ENCODE measurements at regions not wholly inside any gene's neighbourhood (a gene's known extent, or its start where the extent isn't known, plus 50 kb on each side); places are given as distances from the start of the nearest gene placed in this dataset.

GRCh38 chr1:38424677-38425076 is 378.1 kb upstream of the POU3F1 start:
- no peaks in the 10 kb centered on the region for H3K9me3 ChIP-seq (ENCODE audit: insufficient read depth, low read depth, low read length)
- H2BK12ac ChIP-seq (ENCODE audit: low read length): no peak overlapping the region
- H4K8ac ChIP-seq (ENCODE audit: low read depth, low read length): no peak overlapping the region
- H4K91ac ChIP-seq (ENCODE audit: low read depth, low read length): no peak overlapping the region
- H3K4me2 ChIP-seq (ENCODE audit: low read length): no peak overlapping the region
- H3K4ac ChIP-seq (ENCODE audit: low read depth, low read length): no peak overlapping the region
- no peak overlapping the region for H2AFZ ChIP-seq (ENCODE audit: insufficient read depth, low read length, poor library complexity)
- no peaks in the 10 kb centered on the region for H3K36me3 ChIP-seq (ENCODE audit: control insufficient read depth in 1 of 2, insufficient read depth in 2 of 2, low read length in 2 of 2)
- H2BK5ac ChIP-seq (ENCODE audit: low read depth, low read length, poor library complexity): no peak overlapping the region
- no peak for DNase-seq
- no peak overlapping the region for H3K9ac ChIP-seq (ENCODE audit: low read length)
- no peak overlapping the region for H4K12ac ChIP-seq (ENCODE audit: low read depth, low read length)
- H3K79me2 ChIP-seq (ENCODE audit: control insufficient read depth, insufficient read depth, low read length, poor library complexity): no peaks in the 10 kb centered on the region
- no peak overlapping the region for H3K18ac ChIP-seq (ENCODE audit: low read length)
- no peaks in the 10 kb centered on the region for H3K4me1 ChIP-seq (ENCODE audit: control insufficient read depth in 1 of 2, insufficient read depth in 2 of 2, low read length in 2 of 2)
- H3K23ac ChIP-seq (ENCODE audit: low read length): no peak overlapping the region
- H3K79me1 ChIP-seq (ENCODE audit: low read length): no peaks in the 10 kb centered on the region
- H3K14ac ChIP-seq (ENCODE audit: low read length): no peak overlapping the region
- no peaks in the 10 kb centered on the region for H3K27me3 ChIP-seq (ENCODE audit: insufficient read depth, low read length)
- H3K4me3 ChIP-seq (ENCODE audit: low read depth, low read length): no peak overlapping the region
- H3K27ac ChIP-seq (ENCODE audit: low read depth, low read length): no peak overlapping the region
- H2AK5ac ChIP-seq (ENCODE audit: low read length): no peak overlapping the region
- no CpG with 5 or more reads among the region's 2 CpGs for WGBS (ENCODE audit: extremely low coverage, insufficient coverage, insufficient read length)
- H2BK120ac ChIP-seq (ENCODE audit: insufficient read depth, low read length, poor library complexity): no peak overlapping the region

- Histone ChIP-seq H4K12ac (ENCODE audit: low read depth, low read length) (no peak overlapping the region), H3K4ac (ENCODE audit: low read depth, low read length) (no peak overlapping the region), H3K9ac (ENCODE audit: low read length) (no peak overlapping the region), H3K14ac (ENCODE audit: low read length) (no peak overlapping the region), H2AK5ac (ENCODE audit: low read length) (no peak overlapping the region), H3K79me2 (ENCODE audit: control insufficient read depth, insufficient read depth, low read length, poor library complexity) (no peaks in the 10 kb centered on the region), H3K36me3 (ENCODE audit: control insufficient read depth in 1 of 2, insufficient read depth in 2 of 2, low read length in 2 of 2) (no peaks in the 10 kb centered on the region), H2AFZ (ENCODE audit: insufficient read depth, low read length, poor library complexity) (no peak overlapping the region), H3K27me3 (ENCODE audit: insufficient read depth, low read length) (no peaks in the 10 kb centered on the region), H4K91ac (ENCODE audit: low read depth, low read length) (no peak overlapping the region), H3K79me1 (ENCODE audit: low read length) (no peaks in the 10 kb centered on the region), H3K9me3 (ENCODE audit: insufficient read depth, low read depth, low read length) (peaks cover 1% of the 10 kb centered on the region), H2BK5ac (ENCODE audit: low read depth, low read length, poor library complexity) (no peak overlapping the region), H3K4me3 (ENCODE audit: low read depth, low read length) (no peak overlapping the region), H3K4me1 (ENCODE audit: control insufficient read depth in 1 of 2, insufficient read depth in 2 of 2, low read length in 2 of 2) (no peaks in the 10 kb centered on the region), H2BK120ac (ENCODE audit: insufficient read depth, low read length, poor library complexity) (no peak overlapping the region), H3K27ac (ENCODE audit: low read depth, low read length) (no peak overlapping the region), H2BK12ac (ENCODE audit: low read length) (no peak overlapping the region), H3K4me2 (ENCODE audit: low read length) (no peak overlapping the region), H3K18ac (ENCODE audit: low read length) (no peak overlapping the region), H3K23ac (ENCODE audit: low read length) (no peak overlapping the region), H4K8ac (ENCODE audit: low read depth, low read length) (no peak overlapping the region)
- no CpG with 5 or more reads among the region's 4 CpGs for WGBS (ENCODE audit: extremely low coverage, insufficient coverage, insufficient read length)
- no peak for DNase-seq
Observed at GRCh38 chr1:38420666-38421065, 374.1 kb upstream of the POU3F1 start.

- no peak overlapping the region for H2AFZ ChIP-seq (ENCODE audit: insufficient read depth, low read length, poor library complexity)
- no peak overlapping the region for H3K27ac ChIP-seq (ENCODE audit: low read depth, low read length)
- no peak overlapping the region for H4K91ac ChIP-seq (ENCODE audit: low read depth, low read length)
- H3K14ac ChIP-seq (ENCODE audit: low read length): no peak overlapping the region
- H3K27me3 ChIP-seq (ENCODE audit: insufficient read depth, low read length): no peaks in the 10 kb centered on the region
- H3K36me3 ChIP-seq (ENCODE audit: control insufficient read depth in 1 of 2, insufficient read depth in 2 of 2, low read length in 2 of 2): no peaks in the 10 kb centered on the region
- no peak overlapping the region for H3K23ac ChIP-seq (ENCODE audit: low read length)
- H4K12ac ChIP-seq (ENCODE audit: low read depth, low read length): no peak overlapping the region
- H3K4me3 ChIP-seq (ENCODE audit: low read depth, low read length): no peak overlapping the region
- no peaks in the 10 kb centered on the region for H3K79me1 ChIP-seq (ENCODE audit: low read length)
- H2BK120ac ChIP-seq (ENCODE audit: insufficient read depth, low read length, poor library complexity): no peak overlapping the region
- H3K4me2 ChIP-seq (ENCODE audit: low read length): no peak overlapping the region
- H3K4me1 ChIP-seq (ENCODE audit: control insufficient read depth in 1 of 2, insufficient read depth in 2 of 2, low read length in 2 of 2): no peaks in the 10 kb centered on the region
- H3K4ac ChIP-seq (ENCODE audit: low read depth, low read length): no peak overlapping the region
- H2AK5ac ChIP-seq (ENCODE audit: low read length): no peak overlapping the region
- DNase-seq: no peak
- peaks cover 1% of the 10 kb centered on the region for H3K9me3 ChIP-seq (ENCODE audit: insufficient read depth, low read depth, low read length)
- no peak overlapping the region for H2BK12ac ChIP-seq (ENCODE audit: low read length)
- no peaks in the 10 kb centered on the region for H3K79me2 ChIP-seq (ENCODE audit: control insufficient read depth, insufficient read depth, low read length, poor library complexity)
- no peak overlapping the region for H3K9ac ChIP-seq (ENCODE audit: low read length)
- H2BK5ac ChIP-seq (ENCODE audit: low read depth, low read length, poor library complexity): no peak overlapping the region
- no peak overlapping the region for H3K18ac ChIP-seq (ENCODE audit: low read length)
- WGBS (ENCODE audit: extremely low coverage, insufficient coverage, insufficient read length): no CpG with 5 or more reads among the region's 9 CpGs
- no peak overlapping the region for H4K8ac ChIP-seq (ENCODE audit: low read depth, low read length)
Observed at GRCh38 chr1:38418195-38419030, 371.8 kb upstream of the POU3F1 start.

GRCh38 chr1:38403667-38404066 is 357.1 kb upstream of the POU3F1 start:
- Histone ChIP-seq H2AK5ac (ENCODE audit: low read length) (no peak overlapping the region), H3K79me1 (ENCODE audit: low read length) (no peaks in the 10 kb centered on the region), H4K91ac (ENCODE audit: low read depth, low read length) (no peak overlapping the region), H3K9me3 (ENCODE audit: insufficient read depth, low read depth, low read length) (peaks cover 4% of the 10 kb centered on the region), H3K4ac (ENCODE audit: low read depth, low read length) (no peak overlapping the region), H3K4me2 (ENCODE audit: low read length) (no peak overlapping the region), H4K8ac (ENCODE audit: low read depth, low read length) (no peak overlapping the region), H3K23ac (ENCODE audit: low read length) (no peak overlapping the region), H3K4me3 (ENCODE audit: low read depth, low read length) (no peak overlapping the region), H3K27ac (ENCODE audit: low read depth, low read length) (no peak overlapping the region), H2BK5ac (ENCODE audit: low read depth, low read length, poor library complexity) (no peak overlapping the region), H2BK120ac (ENCODE audit: insufficient read depth, low read length, poor library complexity) (no peak overlapping the region), H3K4me1 (ENCODE audit: control insufficient read depth in 1 of 2, insufficient read depth in 2 of 2, low read length in 2 of 2) (no peaks in the 10 kb centered on the region), H2AFZ (ENCODE audit: insufficient read depth, low read length, poor library complexity) (no peak overlapping the region), H3K9ac (ENCODE audit: low read length) (no peak overlapping the region), H3K79me2 (ENCODE audit: control insufficient read depth, insufficient read depth, low read length, poor library complexity) (no peaks in the 10 kb centered on the region), H3K18ac (ENCODE audit: low read length) (no peak overlapping the region), H3K27me3 (ENCODE audit: insufficient read depth, low read length) (no peaks in the 10 kb centered on the region), H2BK12ac (ENCODE audit: low read length) (no peak overlapping the region), H3K36me3 (ENCODE audit: control insufficient read depth in 1 of 2, insufficient read depth in 2 of 2, low read length in 2 of 2) (no peaks in the 10 kb centered on the region), H3K14ac (ENCODE audit: low read length) (no peak overlapping the region), H4K12ac (ENCODE audit: low read depth, low read length) (no peak overlapping the region)
- no CpG with 5 or more reads among the region's 2 CpGs for WGBS (ENCODE audit: extremely low coverage, insufficient coverage, insufficient read length)
- no peak for DNase-seq

Data from trophoblast cell (in vitro differentiated cells and primary cell).